Endothelial cell of umbilical vein (primary cell): ENCODE measurements at regions not wholly inside any gene's neighbourhood (a gene's known extent, or its start where the extent isn't known, plus 50 kb on each side); places are given as distances from the start of the nearest gene placed in this dataset.

Source experiments
- CTCF ChIP-seq, 2 donors: IDR thresholded peaks; 1 replicate in 1 of 2; 2 replicates in 1 of 2; pipeline ENCODE4 v1.5.1; 2011; ENCODE audit warnings: low read length in 2 of 2, mild to moderate bottlenecking in 2 of 2, moderate library complexity in 2 of 2, control low read depth in 1 of 2, inconsistent platforms in 1 of 2, low read depth in 1 of 2; ENCODE audit not compliant: insufficient read depth in 1 of 2; ENCODE audit errors: extremely low read depth in 1 of 2
- POLR2A ChIP-seq: IDR thresholded peaks from 2 replicates; pipeline ENCODE4 v1.6.1; 2012; ENCODE audit warnings: low read depth, mild to moderate bottlenecking, control low read depth, low read length

- TF ChIP-seq CTCF (IDR thresholded peaks at IDR 0.05; ENCODE audit: extremely low read depth in 1 of 2, insufficient read depth in 1 of 2, low read depth in 1 of 2, low read length in 2 of 2) = no peak
- no peak for TF ChIP-seq POLR2A
These were observed 144.5 kb downstream of the CYP26B1 start for GRCh38 chr2:72003124-72003523.
